ENCODE measurements at regions not wholly inside any gene's neighbourhood (a gene's known extent, or its start where the extent isn't known, plus 50 kb on each side); places are given as distances from the start of the nearest gene placed in this dataset.

- ATAC-seq (no peak), DNase-seq (no peak)
- Histone ChIP-seq H3K9ac (ENCODE audit: low read length) (no peak overlapping the region), H3F3A (ENCODE audit: low read length, unreplicated experiment) (no peaks in the 10 kb centered on the region), H3K36me3 (ENCODE audit: low read depth, low read length) (no peaks in the 10 kb centered on the region), H2AFZ (ENCODE audit: low read length) (no peak overlapping the region), H4K20me1 (ENCODE audit: low read length) (no peaks in the 10 kb centered on the region), H3K27ac (ENCODE audit: low read length) (no peak overlapping the region), H3K9me2 (replicated peaks; ENCODE audit: low read length) (no peaks in the 10 kb centered on the region), H3K4me2 (ENCODE audit: low read length) (no peak overlapping the region), H3K9me3 (ENCODE audit: low read length) (no peaks in the 10 kb centered on the region), H3K27me3 (ENCODE audit: low read length) (no peaks in the 10 kb centered on the region), H3K79me2 (ENCODE audit: low read length) (no peaks in the 10 kb centered on the region), H3K4me3 (ENCODE audit: low read length) (no peak overlapping the region), H3K4me1 (ENCODE audit: insufficient read depth, low read length) (no peaks in the 10 kb centered on the region)
- no TSS peak for BruUV-seq (replicated peaks)
- ChIA-PET POLR2A (ENCODE audit: unreplicated experiment) (no interaction called here), CTCF (no interaction called here)
- no peak for TF ChIP-seq EZH2 (IDR thresholded peaks at IDR 0.05; ENCODE audit: low read length, unreplicated experiment)
- no peak for TF ChIP-seq EZH2phosphoT487 (IDR thresholded peaks at IDR 0.05; ENCODE audit: borderline replicate concordance, low read length)
- TF ChIP-seq CTCF (conservative IDR thresholded peaks at IDR 0.05; ENCODE audit: low read depth, low read length): no peak
- intact Hi-C loops (cut with micrococcal nuclease): no loop called here
These were observed 877.3 kb upstream of the LRRTM1 start for GRCh38 chr2:81181845-81182244.

- Histone ChIP-seq H3K4me2 (ENCODE audit: low read length) (no peak overlapping the region), H3K36me3 (ENCODE audit: low read depth, low read length) (no peaks in the 10 kb centered on the region), H3K27ac (ENCODE audit: low read length) (no peak overlapping the region), H3K27me3 (ENCODE audit: low read length) (no peaks in the 10 kb centered on the region), H4K20me1 (ENCODE audit: low read length) (no peaks in the 10 kb centered on the region), H3K9ac (ENCODE audit: low read length) (no peak overlapping the region), H3K4me3 (ENCODE audit: low read length) (no peak overlapping the region), H3F3A (ENCODE audit: low read length, unreplicated experiment) (no peaks in the 10 kb centered on the region), H3K9me2 (replicated peaks; ENCODE audit: low read length) (no peaks in the 10 kb centered on the region), H2AFZ (ENCODE audit: low read length) (no peak overlapping the region), H3K9me3 (ENCODE audit: low read length) (no peaks in the 10 kb centered on the region), H3K79me2 (ENCODE audit: low read length) (no peaks in the 10 kb centered on the region), H3K4me1 (ENCODE audit: insufficient read depth, low read length) (no peaks in the 10 kb centered on the region)
- ATAC-seq (no peak), DNase-seq (no peak)
- CTCF ChIA-PET: no interaction called here
- intact Hi-C loops (cut with micrococcal nuclease): no loop called here
- BruUV-seq (replicated peaks): no TSS peak
- TF ChIP-seq CTCF (conservative IDR thresholded peaks at IDR 0.05; ENCODE audit: low read depth, low read length) (no peak), EZH2 (IDR thresholded peaks at IDR 0.05; ENCODE audit: low read length, unreplicated experiment) (no peak), EZH2phosphoT487 (IDR thresholded peaks at IDR 0.05; ENCODE audit: borderline replicate concordance, low read length) (no peak)
- POLR2A ChIA-PET (ENCODE audit: unreplicated experiment): no interaction called here
These were observed 866.9 kb upstream of the LRRTM1 start for GRCh38 chr2:81171447-81171846.

GRCh38 chr2:81163583-81163982, 859.0 kb upstream of the LRRTM1 start:
- no peak overlapping the region for H3K4me3 ChIP-seq (ENCODE audit: low read length)

More at GRCh38 chr2:81163583-81163982, 859.0 kb upstream of the LRRTM1 start:
- no peaks in the 10 kb centered on the region for H3K9me2 ChIP-seq (replicated peaks; ENCODE audit: low read length)
- no peaks in the 10 kb centered on the region for H3K9me3 ChIP-seq (ENCODE audit: low read length)
- no peaks in the 10 kb centered on the region for H3K4me1 ChIP-seq (ENCODE audit: insufficient read depth, low read length)
- H3K36me3 ChIP-seq (ENCODE audit: low read depth, low read length): no peaks in the 10 kb centered on the region
- H3K4me2 ChIP-seq (ENCODE audit: low read length): no peak overlapping the region
- H3K27me3 ChIP-seq (ENCODE audit: low read length): no peaks in the 10 kb centered on the region
- no peaks in the 10 kb centered on the region for H4K20me1 ChIP-seq (ENCODE audit: low read length)
- H3F3A ChIP-seq (ENCODE audit: low read length, unreplicated experiment): no peaks in the 10 kb centered on the region
- ChIA-PET CTCF (no interaction called here), POLR2A (ENCODE audit: unreplicated experiment) (no interaction called here)
- BruUV-seq (replicated peaks): no TSS peak
- no peak overlapping the region for H3K27ac ChIP-seq (ENCODE audit: low read length)
- intact Hi-C loops (cut with micrococcal nuclease): no loop called here
- DNase-seq (no peak), ATAC-seq (no peak)
- no peak overlapping the region for H3K9ac ChIP-seq (ENCODE audit: low read length)
- no peak overlapping the region for H2AFZ ChIP-seq (ENCODE audit: low read length)
- H3K79me2 ChIP-seq (ENCODE audit: low read length): no peaks in the 10 kb centered on the region
- TF ChIP-seq EZH2phosphoT487 (IDR thresholded peaks at IDR 0.05; ENCODE audit: borderline replicate concordance, low read length) (no peak), EZH2 (IDR thresholded peaks at IDR 0.05; ENCODE audit: low read length, unreplicated experiment) (no peak), CTCF (conservative IDR thresholded peaks at IDR 0.05; ENCODE audit: low read depth, low read length) (no peak)
